Sigmoid colon (tissue), 6 donors: ENCODE measurements at regions not wholly inside any gene's neighbourhood (a gene's known extent, or its start where the extent isn't known, plus 50 kb on each side); places are given as distances from the start of the nearest gene placed in this dataset.
"Not testable (repeated sequence)": the region's sequence is repeated elsewhere in the genome, so short reads cannot be mapped to it uniquely, and the experiment has no call there.

ENCODE experiments used
- DNase-seq: peaks from one replicate; pipeline ENCODE4 v3.0.0-alpha.2; 2019
- H3K27ac ChIP-seq, 4 donors: fragments of 200-600 bp; sonication (generic); one replicate each; pipeline ENCODE4 v1.5.1; 2016 to 2019; ENCODE audit warnings: mild to moderate bottlenecking in 1 of 4
- H3K27me3 ChIP-seq, 3 donors: fragments of 200-600 bp; sonication (generic); one replicate each; pipeline ENCODE4 v1.5.1; 2019; ENCODE audit warnings: mild to moderate bottlenecking in 1 of 3
- H3K36me3 ChIP-seq, 4 donors: fragments of 200-600 bp; sonication (generic); one replicate each; pipeline ENCODE4 v1.5.1; 2016 to 2019
- H3K4me1 ChIP-seq, 4 donors: fragments of 200-600 bp; sonication (generic); one replicate each; pipeline ENCODE4 v1.5.1; 2017 to 2019
- H3K4me3 ChIP-seq, 4 donors: fragments of 200-600 bp; sonication (generic); one replicate each; pipeline ENCODE4 v1.5.1; 2017 to 2019; ENCODE audit warnings: mild to moderate bottlenecking in 2 of 4, moderate library complexity in 1 of 4
- H3K9me3 ChIP-seq, 4 donors: fragments of 200-600 bp in 3 of 4; sonication (generic) in 3 of 4; one replicate each; pipeline versions ENCODE4 v1.5.1 to v1.6.1; 2013 to 2019
- CTCF ChIP-seq, 4 experiments: fragments of 450-650 bp in 3 of 4; fragments of 200-600 bp in 1 of 4; IDR thresholded peaks; one replicate each; pipeline ENCODE4 v1.5.1; 2016 to 2019; ENCODE audit warnings: antibody characterized with exemption in 4 of 4, mild to moderate bottlenecking in 3 of 4, moderate library complexity in 2 of 4
- EP300 ChIP-seq, 4 donors: sonication (generic); formaldehyde crosslinking; IDR thresholded peaks; one replicate each; pipeline ENCODE4 v1.6.1; 2017; ENCODE audit warnings: antibody characterized with exemption in 4 of 4
- POLR2A ChIP-seq, 2 donors: fragments of 450-650 bp; IDR thresholded peaks; one replicate each; pipeline ENCODE4 v1.6.1; 2016; ENCODE audit warnings: antibody characterized with exemption in 2 of 2, mild to moderate bottlenecking in 2 of 2, moderate library complexity in 2 of 2
- POLR2AphosphoS5 ChIP-seq, 4 donors: sonication (generic); formaldehyde crosslinking; IDR thresholded peaks; one replicate each; pipeline ENCODE4 v1.6.1; 2017; ENCODE audit warnings: antibody characterized with exemption in 4 of 4
- WGBS, 2 donors: extraction: QIAGEN DNeasy Blood & Tissue Kit; methylation state at CpG; one replicate each; pipeline ENCODE4 v1.1.7; 2013; 5-methylcytosine and 5-hydroxymethylcytosine counted together
- intact Hi-C: fragments of 100-400 bp; cut with DNase I; formaldehyde crosslinking; loops from one replicate; pipeline ENCODE4 v1.15.1; 2023
- donor health status: healthy with polysubstance abuse.
- donor health status: healthy.

- no peak for DNase-seq
- TF ChIP-seq POLR2AphosphoS5 (IDR thresholded peaks at IDR 0.05), result no peak
- TF ChIP-seq EP300 (IDR thresholded peaks at IDR 0.05), result no peak
- TF ChIP-seq POLR2A (IDR thresholded peaks at IDR 0.05), result no peak
- no peak for TF ChIP-seq CTCF (IDR thresholded peaks at IDR 0.05)
- Histone ChIP-seq H3K9me3 (no peaks in the 10 kb centered on the region), H3K4me3 (no peak overlapping the region), H3K27ac (peak overlapping the region in 1 of 4 donors; percentile 66), H3K36me3 (no peaks in the 10 kb centered on the region), H3K4me1 (peaks cover 0 to 12% (median 4%) of the 10 kb centered on the region in 4 donors), H3K27me3 (no peaks in the 10 kb centered on the region)
- intact Hi-C loops, result no loop called here
- WGBS, 2 donors, result 83 to 94% methylated on average over 4 of the region's 4 CpGs
These were observed 162.1 kb downstream of the PLCE1 start for GRCh38 chr10:94155722-94156271.

GRCh38 chr10:94156453-94156852 lies 162.7 kb downstream of the PLCE1 start:
- Histone ChIP-seq H3K4me3 (no peak overlapping the region), H3K9me3 (no peaks in the 10 kb centered on the region), H3K27me3 (no peaks in the 10 kb centered on the region), H3K36me3 (no peaks in the 10 kb centered on the region), H3K27ac (peak overlapping the region in 1 of 4 donors; percentile 66), H3K4me1 (peaks cover 0 to 12% (median 4%) of the 10 kb centered on the region in 4 donors)
- DNase-seq, result no peak
- WGBS, 2 donors, result 73 to 87% methylated on average over 3 of the region's 3 CpGs
- TF ChIP-seq CTCF (IDR thresholded peaks at IDR 0.05), result no peak
- no peak for TF ChIP-seq POLR2A (IDR thresholded peaks at IDR 0.05)
- no peak for TF ChIP-seq POLR2AphosphoS5 (IDR thresholded peaks at IDR 0.05)
- TF ChIP-seq EP300 (IDR thresholded peaks at IDR 0.05), result no peak
- intact Hi-C loops, result no loop called here

- H3K4me1 ChIP-seq, H3K27ac ChIP-seq, H3K4me3 ChIP-seq, intact Hi-C loops, DNase-seq, H3K36me3 ChIP-seq, H3K27me3 ChIP-seq, H3K9me3 ChIP-seq: not testable (repeated sequence)
- WGBS, 2 donors, result 78 to 82% methylated on average over 10 to 11 of the region's 12 CpGs
These were observed 171.5 kb downstream of the PLCE1 start for GRCh38 chr10:94165158-94165611.

GRCh38 chr10:94172332-94172731 lies 178.6 kb downstream of the PLCE1 start:
- peaks cover 0 to 11% (median 0%) of the 10 kb centered on the region in 4 donors for H3K36me3 ChIP-seq

GRCh38 chr10:94173594-94173993 lies 179.9 kb downstream of the PLCE1 start:
- TF ChIP-seq POLR2A (IDR thresholded peaks at IDR 0.05) (no peak), EP300 (IDR thresholded peaks at IDR 0.05) (no peak), POLR2AphosphoS5 (IDR thresholded peaks at IDR 0.05) (no peak), CTCF (IDR thresholded peaks at IDR 0.05) (no peak)
- Histone ChIP-seq H3K36me3 (peaks cover 0 to 11% (median 0%) of the 10 kb centered on the region in 4 donors), H3K27ac (no peak overlapping the region)

More at GRCh38 chr10:94172332-94172731, 178.6 kb downstream of the PLCE1 start:
- H3K4me3 ChIP-seq, result no peak overlapping the region
- no peaks in the 10 kb centered on the region for H3K9me3 ChIP-seq
- H3K27me3 ChIP-seq, result no peaks in the 10 kb centered on the region
- H3K27ac ChIP-seq, result no peak overlapping the region
- intact Hi-C loops, result no loop called here
- DNase-seq, result no peak
- TF ChIP-seq EP300 (IDR thresholded peaks at IDR 0.05), result no peak
- TF ChIP-seq POLR2A (IDR thresholded peaks at IDR 0.05), result no peak
- TF ChIP-seq CTCF (IDR thresholded peaks at IDR 0.05), result no peak
- no peak for TF ChIP-seq POLR2AphosphoS5 (IDR thresholded peaks at IDR 0.05)
- WGBS, 2 donors, result 96 to 97% methylated on average over 2 of the region's 2 CpGs
- H3K4me1 ChIP-seq, result no peaks in the 10 kb centered on the region

More at GRCh38 chr10:94173594-94173993, 179.9 kb downstream of the PLCE1 start:
- intact Hi-C loops, result no loop called here
- Histone ChIP-seq H3K4me1 (peaks cover 0 to under 1% (median under 1%) of the 10 kb centered on the region in 4 donors), H3K27me3 (no peaks in the 10 kb centered on the region), H3K9me3 (no peaks in the 10 kb centered on the region), H3K4me3 (no peak overlapping the region)
- no peak for DNase-seq
- WGBS, 2 donors, result 63 to 80% methylated on average over 3 of the region's 3 CpGs
